ENCODE measurements at regions not wholly inside any gene's neighbourhood (a gene's known extent, or its start where the extent isn't known, plus 50 kb on each side); places are given as distances from the start of the nearest gene placed in this dataset.

GRCh38 chr1:208298593-208299269 lies 54.5 kb upstream of the PLXNA2 start:
- H3K4me3 ChIP-seq (ENCODE audit: low read length), result no peak overlapping the region
- no peak for TF ChIP-seq ZNF274 (IDR thresholded peaks at IDR 0.05; ENCODE audit: low read depth, low read length)

- H3K4me3 ChIP-seq (ENCODE audit: low read length), result no peak overlapping the region
- no peak for TF ChIP-seq ZNF274 (IDR thresholded peaks at IDR 0.05; ENCODE audit: low read depth, low read length)
Observed at GRCh38 chr1:208300084-208300770, 56.0 kb upstream of the PLXNA2 start.

GRCh38 chr1:208302699-208303238 lies 58.6 kb upstream of the PLXNA2 start:
- no peak for TF ChIP-seq ZNF274 (IDR thresholded peaks at IDR 0.05; ENCODE audit: low read depth, low read length)
- no peak overlapping the region for H3K4me3 ChIP-seq (ENCODE audit: low read length)

GRCh38 chr1:208303743-208304712 lies 59.8 kb upstream of the PLXNA2 start:
- TF ChIP-seq ZNF274 (IDR thresholded peaks at IDR 0.05; ENCODE audit: low read depth, low read length), result no peak
- no peak overlapping the region for H3K4me3 ChIP-seq (ENCODE audit: low read length)

GRCh38 chr1:208308221-208308620 lies 64.0 kb upstream of the PLXNA2 start:
- TF ChIP-seq ZNF274 (IDR thresholded peaks at IDR 0.05; ENCODE audit: low read depth, low read length), result no peak
- H3K4me3 ChIP-seq (ENCODE audit: low read length), result no peak overlapping the region

GRCh38 chr1:208309771-208310170 lies 65.6 kb upstream of the PLXNA2 start:
- no peak overlapping the region for H3K4me3 ChIP-seq (ENCODE audit: low read length)
- no peak for TF ChIP-seq ZNF274 (IDR thresholded peaks at IDR 0.05; ENCODE audit: low read depth, low read length)

- H3K4me3 ChIP-seq (ENCODE audit: low read length), result no peak overlapping the region
- TF ChIP-seq ZNF274 (IDR thresholded peaks at IDR 0.05; ENCODE audit: low read depth, low read length), result no peak
Observed at GRCh38 chr1:208312706-208313105, 68.5 kb upstream of the PLXNA2 start.

- TF ChIP-seq ZNF274 (IDR thresholded peaks at IDR 0.05; ENCODE audit: low read depth, low read length), result no peak
- H3K4me3 ChIP-seq (ENCODE audit: low read length), result no peak overlapping the region
Observed at GRCh38 chr1:208314431-208314830, 70.2 kb upstream of the PLXNA2 start.

GRCh38 chr1:208318150-208318734 lies 74.1 kb upstream of the PLXNA2 start:
- TF ChIP-seq ZNF274 (IDR thresholded peaks at IDR 0.05; ENCODE audit: low read depth, low read length), result no peak
- H3K4me3 ChIP-seq (ENCODE audit: low read length), result no peak overlapping the region

GRCh38 chr1:208324005-208324404 lies 79.8 kb upstream of the PLXNA2 start:
- H3K4me3 ChIP-seq (ENCODE audit: low read length), result no peak overlapping the region
- no peak for TF ChIP-seq ZNF274 (IDR thresholded peaks at IDR 0.05; ENCODE audit: low read depth, low read length)

GRCh38 chr1:208326033-208326432 lies 81.8 kb upstream of the PLXNA2 start:
- H3K4me3 ChIP-seq (ENCODE audit: low read length), result no peak overlapping the region
- TF ChIP-seq ZNF274 (IDR thresholded peaks at IDR 0.05; ENCODE audit: low read depth, low read length), result no peak

GRCh38 chr1:208329300-208329699 lies 85.1 kb upstream of the PLXNA2 start:
- TF ChIP-seq ZNF274 (IDR thresholded peaks at IDR 0.05; ENCODE audit: low read depth, low read length), result no peak
- no peak overlapping the region for H3K4me3 ChIP-seq (ENCODE audit: low read length)

GRCh38 chr1:208332036-208332773 lies 88.0 kb upstream of the PLXNA2 start:
- no peak for TF ChIP-seq ZNF274 (IDR thresholded peaks at IDR 0.05; ENCODE audit: low read depth, low read length)
- H3K4me3 ChIP-seq (ENCODE audit: low read length), result no peak overlapping the region
